ENCODE measurements at regions not wholly inside any gene's neighbourhood (a gene's known extent, or its start where the extent isn't known, plus 50 kb on each side); places are given as distances from the start of the nearest gene placed in this dataset.
A peak's percentile ranks its signal among the peaks of the same experiment; 100 is the strongest.

- no peak for DNase-seq
- in situ Hi-C loops (cut with MboI; ENCODE audit: low pct_ligation_motif_present in 1 of 4, low pct_unique_long_range_greater_than_20kb in 1 of 4, low sequenced_read_pairs in 3 of 4), result no loop called here
- no peaks in the 10 kb centered on the region for H3K27me3 ChIP-seq
- peak overlapping the region; percentile 11 to 62 (median 26) for H3K27ac ChIP-seq
- peaks cover 0 to 23% (median 0%) of the 10 kb centered on the region in 4 donors for H3K4me1 ChIP-seq
- H3K4me3 ChIP-seq, result no peak overlapping the region
- intact Hi-C loops (cut with DNase I; ENCODE audit: low total_unique reads), result loop anchor here (2.0 kb wide), 1 partner anchor 252 kb away; the partner anchor contains the start of gene GLI3
- no peaks in the 10 kb centered on the region for H3K9me3 ChIP-seq
- no peaks in the 10 kb centered on the region for H3K36me3 ChIP-seq
- TF ChIP-seq POLR2AphosphoS5 (IDR thresholded peaks at IDR 0.05) (peak; percentile 33 to 70 (median 44)), EP300 (IDR thresholded peaks at IDR 0.05; ENCODE audit: low read depth) (no peak), CTCF (IDR thresholded peaks at IDR 0.05) (no peak), POLR2A (IDR thresholded peaks at IDR 0.05) (no peak)
Observed at GRCh38 chr7:42489299-42489698, 252.3 kb upstream of the GLI3 start.

- no peak for TF ChIP-seq EP300 (IDR thresholded peaks at IDR 0.05; ENCODE audit: low read depth)
- no peak for TF ChIP-seq POLR2A (IDR thresholded peaks at IDR 0.05)
- TF ChIP-seq CTCF (IDR thresholded peaks at IDR 0.05), result no peak
- TF ChIP-seq POLR2AphosphoS5 (IDR thresholded peaks at IDR 0.05), result no peak
- Histone ChIP-seq H3K9me3 (no peaks in the 10 kb centered on the region), H3K4me1 (peaks cover 0 to 12% (median 0%) of the 10 kb centered on the region in 4 donors), H3K4me3 (no peak overlapping the region), H3K27me3 (no peaks in the 10 kb centered on the region), H3K27ac (peak overlapping the region; percentile 14 to 54 (median 42)), H3K36me3 (no peaks in the 10 kb centered on the region)
- in situ Hi-C loops (cut with MboI; ENCODE audit: low pct_ligation_motif_present in 1 of 4, low pct_unique_long_range_greater_than_20kb in 1 of 4, low sequenced_read_pairs in 3 of 4) (no loop called here), intact Hi-C loops (cut with DNase I; ENCODE audit: low total_unique reads) (no loop called here)
- no peak for DNase-seq
Observed at GRCh38 chr7:42485301-42485766, 248.3 kb upstream of the GLI3 start.

DNA sequence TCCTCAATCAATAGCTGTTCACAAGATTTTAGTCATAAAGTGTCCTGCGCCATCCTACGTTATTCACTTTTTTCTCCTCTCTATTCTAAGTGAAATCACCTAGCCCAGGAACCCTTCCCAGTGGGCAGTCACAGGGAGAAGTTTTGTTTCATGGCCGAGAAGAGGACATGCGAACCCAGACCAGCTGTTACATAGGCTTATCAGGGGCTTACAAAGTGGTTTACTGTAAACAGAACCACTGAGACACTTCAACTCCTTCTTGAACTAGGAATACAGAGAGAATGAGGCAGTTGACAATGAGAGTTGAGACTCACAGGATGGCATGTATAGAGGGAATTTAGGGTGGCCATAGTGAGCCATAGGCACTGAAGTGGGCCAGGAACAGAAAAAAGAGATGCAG is 246.9 kb upstream of the GLI3 start:
- Histone ChIP-seq H3K9me3 (no peaks in the 10 kb centered on the region), H3K36me3 (no peaks in the 10 kb centered on the region), H3K27me3 (no peaks in the 10 kb centered on the region), H3K27ac (no peak overlapping the region), H3K4me1 (peaks cover 0 to 20% (median 0%) of the 10 kb centered on the region in 4 donors), H3K4me3 (no peak overlapping the region)
- DNase-seq, result no peak
- in situ Hi-C loops (cut with MboI; ENCODE audit: low pct_ligation_motif_present in 1 of 4, low pct_unique_long_range_greater_than_20kb in 1 of 4, low sequenced_read_pairs in 3 of 4) (no loop called here), intact Hi-C loops (cut with DNase I; ENCODE audit: low total_unique reads) (no loop called here)
- TF ChIP-seq EP300 (IDR thresholded peaks at IDR 0.05; ENCODE audit: low read depth) (no peak), CTCF (IDR thresholded peaks at IDR 0.05) (no peak), POLR2A (IDR thresholded peaks at IDR 0.05) (no peak), POLR2AphosphoS5 (IDR thresholded peaks at IDR 0.05) (no peak)
- 84 to 88% methylated on average over 4 of the region's 4 CpGs for WGBS, 2 donors (ENCODE audit: low coverage in 1 of 2)

- WGBS, 2 donors (ENCODE audit: low coverage in 1 of 2), result 46 to 54% methylated on average over 9 of the region's 9 CpGs
- in situ Hi-C loops (cut with MboI; ENCODE audit: low pct_ligation_motif_present in 1 of 4, low pct_unique_long_range_greater_than_20kb in 1 of 4, low sequenced_read_pairs in 3 of 4), result no loop called here
Observed at GRCh38 chr7:42479816-42480633, 243.0 kb upstream of the GLI3 start.

More at GRCh38 chr7:42479816-42480633, 243.0 kb upstream of the GLI3 start:
- no peaks in the 10 kb centered on the region for H3K9me3 ChIP-seq
- DNase-seq, result no peak
- H3K27me3 ChIP-seq, result no peaks in the 10 kb centered on the region
- intact Hi-C loops (cut with DNase I; ENCODE audit: low total_unique reads), result no loop called here
- peaks cover 0 to 13% (median 0%) of the 10 kb centered on the region in 4 donors for H3K4me1 ChIP-seq
- no peaks in the 10 kb centered on the region for H3K36me3 ChIP-seq
- peak overlapping the region; percentile 55 to 70 (median 68) for H3K27ac ChIP-seq
- no peak overlapping the region for H3K4me3 ChIP-seq
- TF ChIP-seq POLR2A (IDR thresholded peaks at IDR 0.05) (no peak), POLR2AphosphoS5 (IDR thresholded peaks at IDR 0.05) (peak in 2 of 3 donors; percentile 30 to 47)

Data from transverse colon (tissue), 4 donors.